Astrocyte (in vitro differentiated cells and primary cell): ENCODE measurements at regions not wholly inside any gene's neighbourhood (a gene's known extent, or its start where the extent isn't known, plus 50 kb on each side); places are given as distances from the start of the nearest gene placed in this dataset.

Experiments used
- DNase-seq: peaks from one replicate; pipeline ENCODE4 v3.0.0-alpha.2; 2010; ENCODE audit warnings: low read depth
- FAIRE-seq: peaks from 2 replicates; lab custom pipeline; 2011; peaks lifted over from hg19 to GRCh38; lab: Jason Lieb, UNC
- H2AFZ ChIP-seq: 2 replicates; pipeline ENCODE4 v1.6.0; 2012; ENCODE audit warnings: low read depth, low read length, inconsistent platforms
- H3K27ac ChIP-seq: 2 replicates; pipeline ENCODE4 v1.5.1; 2011; ENCODE audit warnings: low read depth, low read length, inconsistent platforms
- H3K27me3 ChIP-seq: 2 replicates; pipeline ENCODE4 v1.6.0; 2011; ENCODE audit warnings: low read length, inconsistent platforms; ENCODE audit not compliant: insufficient read depth
- H3K36me3 ChIP-seq: 2 replicates; pipeline ENCODE4 v1.5.1; 2011; ENCODE audit warnings: low read length, inconsistent platforms; ENCODE audit not compliant: insufficient read depth
- H3K4me1 ChIP-seq: 2 replicates; pipeline ENCODE4 v1.5.1; 2011; ENCODE audit warnings: low read length, inconsistent platforms; ENCODE audit not compliant: insufficient read depth
- H3K4me2 ChIP-seq: 2 replicates; pipeline ENCODE4 v1.6.0; 2012; ENCODE audit warnings: low read length, inconsistent platforms
- H3K4me3 ChIP-seq: 2 replicates; pipeline ENCODE4 v1.5.1; 2011; ENCODE audit warnings: low read depth, mild to moderate bottlenecking, low read length, inconsistent platforms; ENCODE audit not compliant: insufficient read depth
- H3K79me2 ChIP-seq: 2 replicates; pipeline ENCODE4 v1.6.0; 2012; ENCODE audit warnings: mild to moderate bottlenecking, low read length, inconsistent platforms; ENCODE audit not compliant: insufficient read depth
- H3K9ac ChIP-seq: 2 replicates; pipeline ENCODE4 v1.6.0; 2012; ENCODE audit warnings: mild to moderate bottlenecking, low read length, inconsistent platforms
- H3K9me3 ChIP-seq: 2 replicates; pipeline ENCODE4 v1.5.1; 2012; ENCODE audit warnings: low read depth, mild to moderate bottlenecking, low read length, inconsistent platforms; ENCODE audit not compliant: insufficient read depth
- H4K20me1 ChIP-seq: 2 replicates; pipeline ENCODE4 v1.6.0; 2012; ENCODE audit warnings: low read length, inconsistent platforms; ENCODE audit not compliant: insufficient read depth
- H3K27ac Mint-ChIP-seq: one replicate; pipeline ENCODE4 v1.8.0; 2021; ENCODE audit warnings: mild to moderate bottlenecking, mixed read lengths; ENCODE audit not compliant: unreplicated experiment
- H3K27me3 Mint-ChIP-seq: one replicate; pipeline ENCODE4 v1.8.0; 2021; ENCODE audit warnings: low read depth, mixed read lengths; ENCODE audit not compliant: unreplicated experiment
- H3K36me3 Mint-ChIP-seq: one replicate; pipeline ENCODE4 v1.8.0; 2021; ENCODE audit warnings: low read depth, mixed read lengths; ENCODE audit not compliant: unreplicated experiment
- H3K4me1 Mint-ChIP-seq: one replicate; pipeline ENCODE4 v1.8.0; 2021; ENCODE audit warnings: low read depth, mixed read lengths; ENCODE audit not compliant: unreplicated experiment
- H3K4me3 Mint-ChIP-seq: one replicate; pipeline ENCODE4 v1.8.0; 2021; ENCODE audit warnings: mild to moderate bottlenecking, moderate library complexity, mixed read lengths; ENCODE audit not compliant: unreplicated experiment
- H3K9me3 Mint-ChIP-seq: one replicate; pipeline ENCODE4 v1.8.0; 2021; ENCODE audit warnings: mild to moderate bottlenecking, mixed read lengths; ENCODE audit not compliant: unreplicated experiment
- EZH2 ChIP-seq: IDR thresholded peaks from 2 replicates; pipeline ENCODE4 v1.6.1; 2012; ENCODE audit warnings: mild to moderate bottlenecking, low read length, inconsistent platforms; ENCODE audit not compliant: insufficient read depth
- TF ChIP-seq, protein P1 (sequence below): IDR thresholded peaks from 2 replicates; pipeline ENCODE4 v1.5.1; 2011; ENCODE audit warnings: low read depth, mild to moderate bottlenecking, inconsistent platforms, low read length, moderate library complexity; ENCODE audit not compliant: insufficient read depth

DNA sequence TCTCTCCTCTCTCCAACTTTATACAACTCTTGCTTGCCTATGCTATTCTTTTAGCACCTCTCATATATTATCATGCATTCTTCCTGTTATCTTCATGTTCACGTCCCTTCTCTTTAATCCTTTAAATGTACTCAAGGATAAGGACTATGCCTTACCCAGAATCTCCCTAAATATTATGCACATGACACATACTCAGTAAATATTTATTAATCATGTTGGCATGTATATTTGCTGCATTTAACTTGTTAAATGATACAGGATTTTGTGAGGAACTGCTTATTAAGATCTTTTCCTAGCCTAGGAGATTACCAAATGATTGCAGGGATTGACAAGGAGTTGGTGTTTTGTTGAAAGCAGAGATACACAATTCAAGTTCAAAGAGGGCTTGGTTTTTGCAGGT lies 109.4 kb downstream of the RGS2 start:
- no peaks in the 10 kb centered on the region for H3K36me3 ChIP-seq
- H2AFZ ChIP-seq = no peak overlapping the region
- Mint-ChIP-seq H3K9me3 (no peaks in the 10 kb centered on the region), H3K4me1 (peaks cover 8% of the 10 kb centered on the region), H3K4me3 (no peak overlapping the region), H3K27me3 (no peaks in the 10 kb centered on the region), H3K36me3 (no peaks in the 10 kb centered on the region), H3K27ac (no peak overlapping the region)
- H3K27ac ChIP-seq = no peak overlapping the region
- H3K4me3 ChIP-seq = no peak overlapping the region
- H4K20me1 ChIP-seq = no peaks in the 10 kb centered on the region
- no peak overlapping the region for H3K4me2 ChIP-seq
- H3K4me1 ChIP-seq = no peaks in the 10 kb centered on the region
- H3K9me3 ChIP-seq = no peaks in the 10 kb centered on the region
- TF ChIP-seq, protein P1, sequence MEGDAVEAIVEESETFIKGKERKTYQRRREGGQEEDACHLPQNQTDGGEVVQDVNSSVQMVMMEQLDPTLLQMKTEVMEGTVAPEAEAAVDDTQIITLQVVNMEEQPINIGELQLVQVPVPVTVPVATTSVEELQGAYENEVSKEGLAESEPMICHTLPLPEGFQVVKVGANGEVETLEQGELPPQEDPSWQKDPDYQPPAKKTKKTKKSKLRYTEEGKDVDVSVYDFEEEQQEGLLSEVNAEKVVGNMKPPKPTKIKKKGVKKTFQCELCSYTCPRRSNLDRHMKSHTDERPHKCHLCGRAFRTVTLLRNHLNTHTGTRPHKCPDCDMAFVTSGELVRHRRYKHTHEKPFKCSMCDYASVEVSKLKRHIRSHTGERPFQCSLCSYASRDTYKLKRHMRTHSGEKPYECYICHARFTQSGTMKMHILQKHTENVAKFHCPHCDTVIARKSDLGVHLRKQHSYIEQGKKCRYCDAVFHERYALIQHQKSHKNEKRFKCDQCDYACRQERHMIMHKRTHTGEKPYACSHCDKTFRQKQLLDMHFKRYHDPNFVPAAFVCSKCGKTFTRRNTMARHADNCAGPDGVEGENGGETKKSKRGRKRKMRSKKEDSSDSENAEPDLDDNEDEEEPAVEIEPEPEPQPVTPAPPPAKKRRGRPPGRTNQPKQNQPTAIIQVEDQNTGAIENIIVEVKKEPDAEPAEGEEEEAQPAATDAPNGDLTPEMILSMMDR = no peak
- TF ChIP-seq EZH2 = no peak
- no peaks in the 10 kb centered on the region for H3K27me3 ChIP-seq
- H3K9ac ChIP-seq = no peak overlapping the region
- DNase-seq (no peak), FAIRE-seq (no peak)
- H3K79me2 ChIP-seq = no peaks in the 10 kb centered on the region

DNA sequence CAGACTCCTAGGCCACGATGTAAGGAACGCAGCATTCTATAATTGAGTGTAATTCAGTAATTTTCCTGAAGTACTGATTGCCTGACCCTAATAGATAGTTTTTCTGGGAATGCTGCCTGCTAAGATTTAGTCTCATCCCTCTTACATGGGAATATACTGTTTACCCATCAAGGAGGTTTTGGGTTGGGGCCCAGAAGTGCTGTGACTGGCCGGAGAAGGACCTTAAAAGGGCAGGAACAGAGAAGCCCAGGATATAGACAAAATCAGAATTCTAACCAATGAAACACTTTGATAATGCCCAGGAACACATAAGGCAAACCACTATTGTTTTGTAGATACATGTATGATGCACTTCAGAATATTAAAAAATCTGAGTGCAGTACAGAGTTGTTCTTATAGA lies 111.6 kb downstream of the RGS2 start:
- Histone ChIP-seq H3K79me2 (no peaks in the 10 kb centered on the region), H3K9ac (no peak overlapping the region), H3K4me1 (no peaks in the 10 kb centered on the region), H3K27me3 (no peaks in the 10 kb centered on the region), H3K9me3 (no peaks in the 10 kb centered on the region), H4K20me1 (no peaks in the 10 kb centered on the region), H3K4me3 (no peak overlapping the region), H3K4me2 (no peak overlapping the region), H3K36me3 (no peaks in the 10 kb centered on the region), H3K27ac (no peak overlapping the region), H2AFZ (no peak overlapping the region)
- H3K9me3 Mint-ChIP-seq = no peaks in the 10 kb centered on the region
- H3K27me3 Mint-ChIP-seq = no peaks in the 10 kb centered on the region
- DNase-seq = no peak
- H3K4me3 Mint-ChIP-seq = no peak overlapping the region
- H3K4me1 Mint-ChIP-seq = no peaks in the 10 kb centered on the region
- TF ChIP-seq EZH2 = no peak
- TF ChIP-seq, protein P1 = no peak
- no peaks in the 10 kb centered on the region for H3K36me3 Mint-ChIP-seq
- no peak overlapping the region for H3K27ac Mint-ChIP-seq
- no peak for FAIRE-seq

DNA sequence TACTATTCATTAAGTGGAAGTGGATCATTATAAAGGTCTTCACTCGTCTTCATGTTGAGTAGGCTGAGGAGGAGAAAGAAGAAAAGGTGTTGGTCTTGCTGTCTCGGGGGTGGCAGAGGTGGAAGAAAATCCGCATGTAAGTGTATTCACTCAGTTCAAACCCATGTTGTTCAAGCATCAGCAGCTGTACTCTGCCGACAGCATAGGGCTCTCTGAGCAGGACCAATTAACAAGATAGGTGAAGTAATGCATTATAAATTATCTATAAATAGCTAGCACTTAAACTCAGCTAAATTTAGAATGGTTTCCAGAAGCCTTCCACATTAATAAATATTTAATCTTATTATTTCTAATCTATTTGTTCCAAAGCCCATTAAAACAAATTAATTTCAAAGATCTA lies 116.8 kb downstream of the RGS2 start:
- no peaks in the 10 kb centered on the region for H3K79me2 ChIP-seq
- H3K27ac ChIP-seq = no peak overlapping the region
- FAIRE-seq (no peak), DNase-seq (no peak)
- no peaks in the 10 kb centered on the region for H3K9me3 ChIP-seq
- TF ChIP-seq, protein P1 = no peak
- no peak for TF ChIP-seq EZH2
- Mint-ChIP-seq H3K36me3 (no peaks in the 10 kb centered on the region), H3K27me3 (no peaks in the 10 kb centered on the region), H3K27ac (no peak overlapping the region), H3K4me3 (no peak overlapping the region), H3K9me3 (no peaks in the 10 kb centered on the region), H3K4me1 (no peaks in the 10 kb centered on the region)
- H3K27me3 ChIP-seq = no peaks in the 10 kb centered on the region
- H3K4me1 ChIP-seq = no peaks in the 10 kb centered on the region
- H3K4me2 ChIP-seq = no peak overlapping the region
- no peak overlapping the region for H3K4me3 ChIP-seq
- H4K20me1 ChIP-seq = no peaks in the 10 kb centered on the region
- H3K36me3 ChIP-seq = no peaks in the 10 kb centered on the region
- no peak overlapping the region for H2AFZ ChIP-seq
- no peak overlapping the region for H3K9ac ChIP-seq
